ENCODE measurements at regions not wholly inside any gene's neighbourhood (a gene's known extent, or its start where the extent isn't known, plus 50 kb on each side); places are given as distances from the start of the nearest gene placed in this dataset.

- no peak for DNase-seq
- no peaks in the 10 kb centered on the region for H3K27me3 ChIP-seq (ENCODE audit: low read depth)
- intact Hi-C loops (cut with DNase I) = no loop called here
- H3K36me3 ChIP-seq = no peaks in the 10 kb centered on the region
- H3K27ac ChIP-seq = no peak overlapping the region
- no peaks in the 10 kb centered on the region for H3K4me1 ChIP-seq
- no peak for TF ChIP-seq CTCF (IDR thresholded peaks at IDR 0.05)
- H3K4me3 ChIP-seq = no peak overlapping the region
- ATAC-seq = no peak
- no peaks in the 10 kb centered on the region for H3K9me3 ChIP-seq
Measured at GRCh38 chr5:2256691-2257280, 374.1 kb upstream of the IRX4 start.

DNA sequence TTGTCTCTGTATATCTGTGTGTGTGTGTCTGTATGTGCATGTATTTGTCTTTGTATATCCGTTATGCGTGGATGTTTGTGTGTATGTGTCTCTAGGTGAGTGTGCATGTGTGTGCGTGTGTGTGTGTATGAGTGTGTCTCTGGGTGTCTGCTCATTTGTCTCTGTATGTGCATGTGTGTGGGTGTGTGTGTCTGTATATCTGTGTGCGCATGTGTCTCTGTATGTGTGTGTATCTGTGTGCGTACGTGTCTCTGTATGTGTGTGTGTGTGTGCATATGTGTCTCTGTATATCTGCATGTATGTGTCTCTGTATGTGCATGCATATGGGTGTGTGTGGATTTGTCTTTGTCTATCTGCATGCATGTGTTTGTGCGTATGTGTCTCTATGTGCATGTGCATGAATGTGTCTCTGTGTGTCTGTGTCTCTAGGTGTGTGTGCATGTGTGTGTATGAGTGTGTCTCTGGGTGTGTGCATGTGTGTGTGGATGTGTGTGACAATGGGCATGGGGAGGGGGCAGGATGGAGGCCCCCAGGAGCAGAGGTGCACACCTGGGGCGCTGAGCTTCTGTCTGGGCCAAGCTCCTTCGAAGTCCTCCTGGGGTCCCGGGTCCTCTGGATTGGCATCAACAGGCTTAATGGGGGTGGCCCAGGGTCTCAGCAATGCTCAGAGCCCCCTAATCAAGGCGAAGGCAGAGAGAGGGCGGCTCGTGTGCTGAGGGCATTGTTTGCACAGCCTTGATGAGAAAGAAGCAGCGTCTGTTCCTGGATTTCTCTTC is 373.4 kb upstream of the IRX4 start:
- Histone ChIP-seq H3K4me1 (no peaks in the 10 kb centered on the region), H3K36me3 (no peaks in the 10 kb centered on the region), H3K27me3 (ENCODE audit: low read depth) (no peaks in the 10 kb centered on the region), H3K27ac (no peak overlapping the region), H3K4me3 (no peak overlapping the region), H3K9me3 (no peaks in the 10 kb centered on the region)
- no peak for ATAC-seq
- intact Hi-C loops (cut with DNase I) = no loop called here
- TF ChIP-seq CTCF (IDR thresholded peaks at IDR 0.05) = no peak
- DNase-seq = no peak

DNA sequence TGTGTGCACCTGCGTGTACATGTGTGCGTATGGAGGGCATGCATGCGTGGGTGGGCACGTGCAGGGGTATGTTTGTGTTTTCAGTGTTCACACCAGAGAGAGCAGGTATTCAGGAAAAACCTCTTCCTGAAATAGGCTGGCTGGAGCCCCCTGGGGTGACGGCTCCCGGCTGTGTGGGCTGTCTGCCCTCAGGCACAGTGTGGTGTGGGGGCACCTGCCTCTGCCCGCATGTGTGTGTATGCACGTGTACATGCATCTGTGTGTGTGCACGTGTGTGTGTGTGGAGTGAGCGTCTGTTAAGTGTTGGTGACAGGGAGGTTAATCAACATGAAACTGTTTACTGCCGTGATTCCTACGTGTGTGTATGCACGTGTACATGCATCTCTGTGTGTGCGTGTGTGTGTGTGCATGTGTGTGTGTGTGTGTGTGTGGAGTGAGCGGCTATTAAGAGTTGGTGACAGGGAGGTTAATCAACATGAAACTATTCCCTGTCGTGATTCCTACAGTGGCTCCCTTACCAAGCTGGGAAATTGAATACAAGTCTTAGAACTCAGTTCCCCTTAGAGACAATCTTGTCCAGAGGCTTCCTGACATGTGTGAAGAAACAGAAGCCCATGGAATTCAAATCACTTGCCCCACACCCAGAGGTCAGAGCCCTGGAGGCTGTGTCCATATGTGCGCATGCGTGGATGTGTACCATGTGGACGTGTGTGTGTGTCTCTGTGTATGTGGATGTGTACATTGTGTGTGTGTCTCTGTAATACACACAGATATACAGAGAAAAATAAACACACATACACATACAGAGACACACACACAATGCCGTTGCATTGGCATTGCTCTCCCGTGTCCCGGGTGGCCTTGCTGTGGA is 372.4 kb upstream of the IRX4 start:
- H3K4me1 ChIP-seq = no peaks in the 10 kb centered on the region
- ATAC-seq (no peak), DNase-seq (no peak)
- no peak overlapping the region for H3K4me3 ChIP-seq
- H3K9me3 ChIP-seq = no peaks in the 10 kb centered on the region
- no peaks in the 10 kb centered on the region for H3K36me3 ChIP-seq
- intact Hi-C loops (cut with DNase I) = no loop called here
- TF ChIP-seq CTCF (IDR thresholded peaks at IDR 0.05) = no peak
- no peaks in the 10 kb centered on the region for H3K27me3 ChIP-seq (ENCODE audit: low read depth)
- no peak overlapping the region for H3K27ac ChIP-seq

- no peaks in the 10 kb centered on the region for H3K4me1 ChIP-seq
- intact Hi-C loops (cut with DNase I) = no loop called here
- DNase-seq (no peak), ATAC-seq (no peak)
- no peak for TF ChIP-seq CTCF (IDR thresholded peaks at IDR 0.05)
- H3K9me3 ChIP-seq = no peaks in the 10 kb centered on the region
- H3K27me3 ChIP-seq (ENCODE audit: low read depth) = no peaks in the 10 kb centered on the region
- H3K36me3 ChIP-seq = no peaks in the 10 kb centered on the region
- no peak overlapping the region for H3K27ac ChIP-seq
- no peak overlapping the region for H3K4me3 ChIP-seq
Measured at GRCh38 chr5:2254406-2254805, 371.7 kb upstream of the IRX4 start.

DNA sequence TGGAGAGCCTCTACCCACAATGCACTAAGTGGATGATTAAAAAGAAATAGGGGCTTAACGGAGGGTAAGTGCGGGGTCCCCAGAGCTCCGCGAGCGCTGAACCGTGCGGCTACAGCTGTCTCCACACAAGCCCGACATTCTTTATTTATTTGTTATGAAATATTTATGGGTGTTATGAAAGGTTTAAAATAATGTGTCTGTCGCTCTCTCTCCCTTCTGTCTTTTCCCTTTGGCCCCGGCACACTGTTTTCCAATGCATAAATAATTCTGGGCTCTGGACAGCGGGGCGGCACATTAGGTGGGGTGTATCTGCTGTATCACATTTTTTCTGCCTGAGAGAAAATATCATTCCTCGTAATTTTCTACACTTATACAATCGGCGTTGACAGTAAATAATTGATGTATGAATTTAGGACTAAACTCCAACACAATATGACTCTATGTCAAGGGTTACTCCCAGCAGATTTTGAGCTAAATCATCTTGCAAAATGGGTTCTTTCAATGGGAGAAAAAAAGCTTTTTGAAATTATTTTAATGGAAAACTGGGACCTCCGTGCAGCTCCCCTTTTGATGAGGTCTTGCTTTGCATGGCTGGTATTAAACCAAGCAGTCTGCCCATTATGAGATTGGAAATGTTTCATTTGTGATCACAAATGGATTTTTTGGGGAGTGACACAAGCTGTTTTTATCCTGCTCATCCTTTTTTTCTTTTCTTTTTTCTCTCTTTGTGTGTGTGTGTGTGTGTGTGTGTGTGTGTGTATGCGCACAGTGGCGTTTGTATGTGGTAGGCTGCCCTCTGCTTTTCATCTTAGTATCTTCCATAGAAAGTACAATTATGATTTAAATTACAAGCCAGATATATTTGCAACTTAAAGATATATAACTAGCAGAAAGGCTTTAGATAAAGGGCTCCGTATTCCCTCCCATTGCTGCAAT is 370.6 kb upstream of the IRX4 start:
- Histone ChIP-seq H3K27ac (no peak overlapping the region), H3K4me1 (no peaks in the 10 kb centered on the region), H3K9me3 (no peaks in the 10 kb centered on the region), H3K27me3 (ENCODE audit: low read depth) (no peaks in the 10 kb centered on the region), H3K4me3 (no peak overlapping the region), H3K36me3 (no peaks in the 10 kb centered on the region)
- intact Hi-C loops (cut with DNase I) = no loop called here
- no peak for TF ChIP-seq CTCF (IDR thresholded peaks at IDR 0.05)
- no peak for ATAC-seq
- DNase-seq = no peak

Measured in lower lobe of right lung (tissue), 2 donors.